DOHH2 (cell line): ENCODE measurements at regions not wholly inside any gene's neighbourhood (a gene's known extent, or its start where the extent isn't known, plus 50 kb on each side); places are given as distances from the start of the nearest gene placed in this dataset.
"Not testable (repeated sequence)": the region's sequence is repeated elsewhere in the genome, so short reads cannot be mapped to it uniquely, and the experiment has no call there.

Source experiments
- EZH2phosphoT487 ChIP-seq: fragments of 200-600 bp; sonication (generic); IDR thresholded peaks from 2 replicates; pipeline ENCODE4 v1.6.1; 2017; ENCODE audit warnings: borderline replicate concordance, mild to moderate bottlenecking, antibody characterized with exemption, low read length, moderate library complexity, mixed read lengths
- TF ChIP-seq, protein P1 (sequence below): fragments of 200-600 bp; sonication (generic); IDR thresholded peaks from one replicate; pipeline ENCODE4 v1.5.1; 2014; ENCODE audit warnings: antibody characterized with exemption, mild to moderate bottlenecking, low read depth, low read length; ENCODE audit not compliant: poor library complexity, severe bottlenecking

DNA sequence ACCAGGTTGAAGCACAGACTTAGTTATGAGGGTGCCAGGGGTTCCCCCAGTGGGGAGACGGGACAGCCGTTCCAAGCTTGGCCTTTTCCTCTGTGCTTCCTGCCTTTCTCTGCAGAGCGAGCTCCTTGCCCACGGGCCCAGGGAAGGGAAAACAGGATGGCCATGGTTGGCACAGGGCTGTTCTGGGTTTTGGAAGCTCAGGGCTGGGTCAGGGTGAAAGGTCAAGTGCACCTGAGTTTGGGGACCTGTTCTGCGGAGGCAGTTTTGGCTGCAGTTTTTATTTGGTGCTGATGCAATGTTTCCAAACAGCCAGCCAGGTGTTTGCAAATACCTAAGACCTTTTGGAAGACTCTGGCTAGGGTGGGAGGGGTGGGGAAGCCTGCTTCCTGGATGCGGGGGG, 4412.5 kb upstream of the TPTE start:
- TF ChIP-seq, protein P1, sequence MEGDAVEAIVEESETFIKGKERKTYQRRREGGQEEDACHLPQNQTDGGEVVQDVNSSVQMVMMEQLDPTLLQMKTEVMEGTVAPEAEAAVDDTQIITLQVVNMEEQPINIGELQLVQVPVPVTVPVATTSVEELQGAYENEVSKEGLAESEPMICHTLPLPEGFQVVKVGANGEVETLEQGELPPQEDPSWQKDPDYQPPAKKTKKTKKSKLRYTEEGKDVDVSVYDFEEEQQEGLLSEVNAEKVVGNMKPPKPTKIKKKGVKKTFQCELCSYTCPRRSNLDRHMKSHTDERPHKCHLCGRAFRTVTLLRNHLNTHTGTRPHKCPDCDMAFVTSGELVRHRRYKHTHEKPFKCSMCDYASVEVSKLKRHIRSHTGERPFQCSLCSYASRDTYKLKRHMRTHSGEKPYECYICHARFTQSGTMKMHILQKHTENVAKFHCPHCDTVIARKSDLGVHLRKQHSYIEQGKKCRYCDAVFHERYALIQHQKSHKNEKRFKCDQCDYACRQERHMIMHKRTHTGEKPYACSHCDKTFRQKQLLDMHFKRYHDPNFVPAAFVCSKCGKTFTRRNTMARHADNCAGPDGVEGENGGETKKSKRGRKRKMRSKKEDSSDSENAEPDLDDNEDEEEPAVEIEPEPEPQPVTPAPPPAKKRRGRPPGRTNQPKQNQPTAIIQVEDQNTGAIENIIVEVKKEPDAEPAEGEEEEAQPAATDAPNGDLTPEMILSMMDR: not testable (repeated sequence)
- not testable (repeated sequence) for TF ChIP-seq EZH2phosphoT487
